CD4-positive, alpha-beta T cell (primary cell): ENCODE measurements at regions not wholly inside any gene's neighbourhood (a gene's known extent, or its start where the extent isn't known, plus 50 kb on each side); places are given as distances from the start of the nearest gene placed in this dataset.

Experiments
- ATAC-seq: fragments of 200-7000 bp; cut with Tn5 transposase; one replicate; pipeline ENCODE4 v1.10.0; 2022; ENCODE audit warnings: mild to moderate bottlenecking; ENCODE audit not compliant: poor library complexity
- CTCF ChIA-PET: fragments of 350-600 bp; sonication (Branson Sonifier 250); formaldehyde crosslinking; loops from one replicate; lab custom pipeline; 2021; ENCODE audit warnings: antibody characterized with exemption, inconsistent platforms; lab: Charles Lee
- POLR2A ChIA-PET: fragments of 350-600 bp; sonication (Branson Sonifier 250); formaldehyde crosslinking; loops from one replicate; lab custom pipeline; 2021; ENCODE audit warnings: antibody characterized with exemption, inconsistent platforms; lab: Charles Lee
- DNase-seq, 14 experiments: peaks; one replicate each; pipeline ENCODE4 v3.0.0-alpha.2; 2013 to 2020; ENCODE audit warnings: mixed read lengths in 2 of 14
- H3K27ac ChIP-seq, 2 donors: one replicate each; pipeline versions ENCODE4 v1.5.1 to v1.7.0; 2013; ENCODE audit warnings: low read length in 2 of 2, low read depth in 1 of 2, mild to moderate bottlenecking in 1 of 2
- H3K27me3 ChIP-seq, 2 experiments: 1 replicate in 1 of 2; 2 replicates in 1 of 2; pipeline versions ENCODE4 v1.6.1 to v1.7.0; 2013; ENCODE audit warnings: low read length in 2 of 2, control low read depth in 1 of 2, mild to moderate bottlenecking in 1 of 2, moderate library complexity in 1 of 2; ENCODE audit not compliant: insufficient read depth in 2 of 2, control insufficient read depth in 1 of 2
- H3K36me3 ChIP-seq: one replicate; pipeline ENCODE4 v1.6.1; 2013; ENCODE audit warnings: low read length, control low read depth; ENCODE audit not compliant: insufficient read depth
- H3K4me1 ChIP-seq: one replicate; pipeline ENCODE4 v1.6.1; 2013; ENCODE audit warnings: low read length, control low read depth; ENCODE audit not compliant: insufficient read depth
- H3K4me3 ChIP-seq: one replicate; pipeline ENCODE4 v1.5.1; 2013; ENCODE audit warnings: mild to moderate bottlenecking, low read length, moderate library complexity
- H3K9me3 ChIP-seq, 2 experiments: 1 replicate in 1 of 2; 2 replicates in 1 of 2; pipeline versions ENCODE4 v1.6.1 to v1.7.0; 2013; ENCODE audit warnings: low read length in 2 of 2, mild to moderate bottlenecking in 2 of 2, control low read depth in 1 of 2, moderate library complexity in 1 of 2; ENCODE audit not compliant: control insufficient read depth in 1 of 2, insufficient read depth in 1 of 2
- H3K27ac Mint-ChIP-seq: one replicate; pipeline ENCODE4 v1.8.0; 2020; ENCODE audit warnings: mixed read lengths
- H3K27me3 Mint-ChIP-seq: one replicate; pipeline ENCODE4 v1.8.0; 2021; ENCODE audit warnings: mixed read lengths
- H3K36me3 Mint-ChIP-seq: one replicate; pipeline ENCODE4 v1.8.0; 2021; ENCODE audit warnings: low read depth, mixed read lengths
- H3K4me1 Mint-ChIP-seq: one replicate; pipeline ENCODE4 v1.8.0; 2021; ENCODE audit warnings: low read depth, mixed read lengths
- H3K4me3 Mint-ChIP-seq: one replicate; pipeline ENCODE4 v1.8.0; 2020; ENCODE audit warnings: mild to moderate bottlenecking, mixed read lengths
- H3K9me3 Mint-ChIP-seq: one replicate; pipeline ENCODE4 v1.8.0; 2020; ENCODE audit warnings: mixed read lengths
- intact Hi-C, 2 experiments: fragments of 100-400 bp; cut with DNase I in 1 of 2; cut with micrococcal nuclease in 1 of 2; formaldehyde crosslinking; loops; one replicate each; pipeline versions ENCODE4 v1.15.1 to v1.9.0; 2023 to 2025; cut with DNase I, micrococcal nuclease
- TF ChIP-seq, protein P1 (sequence below): fragments of 200-600 bp; IDR thresholded peaks from one replicate; pipeline ENCODE4 v1.8.0; 2022; ENCODE audit warnings: antibody characterized with exemption, mild to moderate bottlenecking

DNA sequence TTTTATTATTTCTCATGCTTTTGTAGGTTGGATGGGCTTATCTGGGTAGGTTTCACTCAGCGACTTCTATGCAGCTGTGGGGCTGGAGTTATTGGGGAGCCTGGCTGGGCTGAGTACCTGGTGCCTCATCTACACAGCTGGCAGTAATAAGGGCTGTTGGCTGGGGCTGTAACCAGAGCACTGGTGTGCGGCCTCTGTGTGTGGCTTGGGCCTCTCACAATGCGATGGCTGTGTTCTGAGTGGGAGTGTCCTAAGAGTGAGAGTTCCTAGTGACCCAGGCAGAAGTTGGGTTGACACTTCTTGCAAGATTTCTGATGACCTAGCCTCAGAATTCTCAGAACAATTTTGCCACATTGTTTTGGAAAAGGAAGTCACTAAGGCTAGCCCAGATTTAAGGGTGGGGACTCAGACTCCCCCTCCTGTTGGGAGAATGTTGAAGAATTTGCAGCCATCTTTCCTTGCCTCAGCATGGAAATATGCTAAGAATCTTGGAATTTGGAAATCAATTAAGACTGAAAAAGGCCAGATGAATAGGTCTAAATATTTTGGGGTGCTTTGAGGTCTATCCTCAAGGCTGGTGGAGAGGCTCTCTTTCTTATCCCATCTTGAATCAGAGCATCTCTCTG lies 158.8 kb downstream of the SCP2D1 start:
- no peaks in the 10 kb centered on the region for H3K4me1 Mint-ChIP-seq
- no peak for ATAC-seq

DNA sequence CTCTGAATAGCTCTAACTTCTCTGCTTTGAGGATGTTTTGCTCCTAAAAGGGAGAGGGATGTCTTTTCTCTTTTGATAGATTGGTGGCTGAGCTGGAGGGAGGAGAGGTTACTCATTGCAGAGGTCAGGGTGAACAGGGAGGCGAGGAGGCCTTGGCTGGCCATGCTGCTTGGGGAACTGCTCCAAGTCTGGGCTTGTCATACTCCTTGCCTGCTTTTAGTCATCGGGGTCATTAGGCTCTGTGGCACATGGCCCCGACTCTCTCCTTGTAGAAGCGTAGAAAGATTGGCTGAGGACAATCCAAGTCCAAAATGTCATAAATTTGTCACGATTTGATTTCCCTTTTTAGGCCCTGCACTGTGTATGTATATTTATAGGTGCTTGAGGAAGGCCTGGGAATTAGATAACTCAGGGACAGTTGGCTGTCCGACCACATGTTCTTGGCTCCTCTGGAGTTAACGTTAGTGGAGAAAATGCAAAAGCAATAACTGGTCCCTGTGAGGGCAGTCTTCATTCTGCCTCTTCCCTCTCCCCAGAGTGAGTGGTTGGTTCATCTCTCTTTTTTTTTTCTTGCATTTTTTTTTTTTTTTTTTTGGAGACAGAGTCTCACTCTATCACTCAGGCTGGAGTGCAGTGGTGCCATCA lies 160.1 kb downstream of the SCP2D1 start:
- Mint-ChIP-seq H3K4me3 (no peak overlapping the region), H3K9me3 (no peaks in the 10 kb centered on the region), H3K4me1 (no peaks in the 10 kb centered on the region), H3K27ac (no peak overlapping the region), H3K27me3 (no peaks in the 10 kb centered on the region), H3K36me3 (no peaks in the 10 kb centered on the region)
- no peaks in the 10 kb centered on the region for H3K27me3 ChIP-seq
- TF ChIP-seq, protein P1, sequence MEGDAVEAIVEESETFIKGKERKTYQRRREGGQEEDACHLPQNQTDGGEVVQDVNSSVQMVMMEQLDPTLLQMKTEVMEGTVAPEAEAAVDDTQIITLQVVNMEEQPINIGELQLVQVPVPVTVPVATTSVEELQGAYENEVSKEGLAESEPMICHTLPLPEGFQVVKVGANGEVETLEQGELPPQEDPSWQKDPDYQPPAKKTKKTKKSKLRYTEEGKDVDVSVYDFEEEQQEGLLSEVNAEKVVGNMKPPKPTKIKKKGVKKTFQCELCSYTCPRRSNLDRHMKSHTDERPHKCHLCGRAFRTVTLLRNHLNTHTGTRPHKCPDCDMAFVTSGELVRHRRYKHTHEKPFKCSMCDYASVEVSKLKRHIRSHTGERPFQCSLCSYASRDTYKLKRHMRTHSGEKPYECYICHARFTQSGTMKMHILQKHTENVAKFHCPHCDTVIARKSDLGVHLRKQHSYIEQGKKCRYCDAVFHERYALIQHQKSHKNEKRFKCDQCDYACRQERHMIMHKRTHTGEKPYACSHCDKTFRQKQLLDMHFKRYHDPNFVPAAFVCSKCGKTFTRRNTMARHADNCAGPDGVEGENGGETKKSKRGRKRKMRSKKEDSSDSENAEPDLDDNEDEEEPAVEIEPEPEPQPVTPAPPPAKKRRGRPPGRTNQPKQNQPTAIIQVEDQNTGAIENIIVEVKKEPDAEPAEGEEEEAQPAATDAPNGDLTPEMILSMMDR: no peak
- DNase-seq: no peak
- no peak overlapping the region for H3K27ac ChIP-seq
- no peaks in the 10 kb centered on the region for H3K4me1 ChIP-seq
- no peaks in the 10 kb centered on the region for H3K36me3 ChIP-seq
- CTCF ChIA-PET: no interaction called here
- ATAC-seq: no peak
- intact Hi-C loops: no loop called here
- no peaks in the 10 kb centered on the region for H3K9me3 ChIP-seq
- no peak overlapping the region for H3K4me3 ChIP-seq
- POLR2A ChIA-PET: no interaction called here

More for the DNA sequence above, 158.8 kb downstream of the SCP2D1 start:
- TF ChIP-seq, protein P1: no peak
- no peaks in the 10 kb centered on the region for H3K9me3 Mint-ChIP-seq
- intact Hi-C loops: no loop called here
- H3K27ac ChIP-seq: no peak overlapping the region
- no peak for DNase-seq
- H3K9me3 ChIP-seq: no peaks in the 10 kb centered on the region
- H3K27me3 ChIP-seq: no peaks in the 10 kb centered on the region
- no peak overlapping the region for H3K4me3 Mint-ChIP-seq
- no peaks in the 10 kb centered on the region for H3K36me3 ChIP-seq
- H3K27ac Mint-ChIP-seq: no peak overlapping the region
- no peaks in the 10 kb centered on the region for H3K4me1 ChIP-seq
- H3K36me3 Mint-ChIP-seq: no peaks in the 10 kb centered on the region
- ChIA-PET CTCF (no interaction called here), POLR2A (no interaction called here)
- no peak overlapping the region for H3K4me3 ChIP-seq
- H3K27me3 Mint-ChIP-seq: no peaks in the 10 kb centered on the region

DNA sequence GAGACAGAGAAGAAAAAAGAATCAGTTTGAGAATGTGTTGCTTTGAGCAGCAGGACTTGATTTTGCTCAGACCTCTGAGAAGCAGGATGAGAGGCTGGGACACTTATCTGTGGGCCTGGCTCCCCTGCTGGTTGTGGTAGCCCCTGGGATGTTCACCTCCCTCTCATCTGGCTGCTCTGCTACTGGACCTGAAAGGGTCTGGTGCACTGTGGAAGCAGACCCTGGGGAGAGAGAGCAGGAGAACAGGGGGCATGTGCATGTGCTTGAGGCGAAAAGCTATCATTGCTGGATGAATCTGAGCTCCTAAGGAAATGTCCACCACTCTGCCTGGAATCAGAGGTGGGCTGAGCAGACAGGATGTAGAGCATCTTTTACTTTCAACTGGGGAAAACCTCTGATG lies 161.1 kb downstream of the SCP2D1 start:
- CTCF ChIA-PET: no interaction called here

More for the DNA sequence above, 161.1 kb downstream of the SCP2D1 start:
- Histone ChIP-seq H3K4me1 (no peaks in the 10 kb centered on the region), H3K9me3 (no peaks in the 10 kb centered on the region), H3K36me3 (no peaks in the 10 kb centered on the region), H3K4me3 (no peak overlapping the region), H3K27ac (no peak overlapping the region), H3K27me3 (no peaks in the 10 kb centered on the region)
- ATAC-seq (no peak), DNase-seq (no peak)
- Mint-ChIP-seq H3K36me3 (no peaks in the 10 kb centered on the region), H3K27ac (no peak overlapping the region), H3K27me3 (no peaks in the 10 kb centered on the region), H3K4me3 (no peak overlapping the region), H3K9me3 (no peaks in the 10 kb centered on the region), H3K4me1 (no peaks in the 10 kb centered on the region)
- TF ChIP-seq, protein P1: no peak
- POLR2A ChIA-PET: no interaction called here
- intact Hi-C loops: no loop called here
